IPS-15b (cell line): ENCODE measurements at regions not wholly inside any gene's neighbourhood (a gene's known extent, or its start where the extent isn't known, plus 50 kb on each side); places are given as distances from the start of the nearest gene placed in this dataset.

Source experiments
- H3K27me3 ChIP-seq: one replicate; pipeline ENCODE4 v1.6.1; 2013; ENCODE audit warnings: low read length; ENCODE audit not compliant: control insufficient read depth, insufficient read depth
- H3K36me3 ChIP-seq: one replicate; pipeline ENCODE4 v1.6.1; 2013; ENCODE audit warnings: low read length; ENCODE audit not compliant: control insufficient read depth, insufficient read depth
- H3K4me1 ChIP-seq: one replicate; pipeline ENCODE4 v1.6.1; 2013; ENCODE audit warnings: mild to moderate bottlenecking, low read length; ENCODE audit not compliant: control insufficient read depth, insufficient read depth
- H3K4me3 ChIP-seq: one replicate; pipeline ENCODE4 v1.5.1; 2013; ENCODE audit warnings: low read depth, low read length
- H3K9ac ChIP-seq: one replicate; pipeline ENCODE4 v1.6.1; 2013; ENCODE audit warnings: low read depth, mild to moderate bottlenecking, low read length
- H3K9me3 ChIP-seq: one replicate; pipeline ENCODE4 v1.6.1; 2013; ENCODE audit warnings: mild to moderate bottlenecking, low read length; ENCODE audit not compliant: control insufficient read depth, insufficient read depth

DNA sequence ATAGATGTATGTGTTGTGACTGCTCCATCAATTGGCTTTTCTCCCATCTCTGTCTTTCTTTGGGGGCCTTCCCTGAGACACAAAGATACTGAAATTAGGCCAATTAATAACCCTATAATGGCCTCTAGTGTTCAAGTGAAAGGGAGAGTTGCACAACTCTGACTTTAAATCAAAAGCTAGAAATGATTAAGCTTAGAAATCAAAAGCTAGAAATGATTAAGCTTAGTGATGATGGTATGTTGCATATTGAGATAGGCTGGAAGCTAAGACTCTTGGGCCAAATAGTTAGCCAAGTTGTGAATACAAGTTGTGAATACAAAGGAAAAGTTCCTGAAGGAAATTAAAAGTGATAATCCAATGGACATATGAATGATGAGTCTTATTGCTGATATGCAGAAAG is 452.9 kb upstream of the AGA start:
- Histone ChIP-seq H3K36me3 (no peaks in the 10 kb centered on the region), H3K9me3 (no peaks in the 10 kb centered on the region), H3K4me3 (no peak overlapping the region), H3K9ac (no peak overlapping the region), H3K27me3 (no peaks in the 10 kb centered on the region), H3K4me1 (no peaks in the 10 kb centered on the region)

DNA sequence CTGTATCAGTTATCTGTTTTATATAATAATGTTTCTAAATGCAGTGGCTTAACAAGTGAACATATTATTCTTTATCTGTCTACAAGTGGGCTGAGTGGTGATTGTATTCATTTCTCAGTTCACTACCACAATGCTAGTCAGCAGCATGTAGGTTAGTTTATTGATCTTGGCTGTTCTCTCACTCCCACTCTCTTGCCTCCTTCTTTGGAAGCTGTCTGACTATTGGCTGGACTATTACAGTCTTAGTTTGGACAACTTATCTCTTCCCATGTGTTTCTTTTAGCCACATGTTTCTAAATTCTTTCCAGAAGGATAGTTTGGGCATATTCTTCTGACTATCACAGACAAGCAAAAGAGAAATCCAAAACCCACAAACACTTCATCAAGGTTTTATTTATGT is 459.5 kb upstream of the AGA start:
- Histone ChIP-seq H3K9me3 (no peaks in the 10 kb centered on the region), H3K4me1 (no peaks in the 10 kb centered on the region), H3K9ac (no peak overlapping the region), H3K27me3 (no peaks in the 10 kb centered on the region), H3K4me3 (no peak overlapping the region), H3K36me3 (no peaks in the 10 kb centered on the region)

GRCh38 chr4:177902386-177902785 is 460.1 kb upstream of the AGA start:
- Histone ChIP-seq H3K36me3 (no peaks in the 10 kb centered on the region), H3K9me3 (no peaks in the 10 kb centered on the region), H3K27me3 (no peaks in the 10 kb centered on the region), H3K4me3 (no peak overlapping the region), H3K9ac (no peak overlapping the region), H3K4me1 (no peaks in the 10 kb centered on the region)

DNA sequence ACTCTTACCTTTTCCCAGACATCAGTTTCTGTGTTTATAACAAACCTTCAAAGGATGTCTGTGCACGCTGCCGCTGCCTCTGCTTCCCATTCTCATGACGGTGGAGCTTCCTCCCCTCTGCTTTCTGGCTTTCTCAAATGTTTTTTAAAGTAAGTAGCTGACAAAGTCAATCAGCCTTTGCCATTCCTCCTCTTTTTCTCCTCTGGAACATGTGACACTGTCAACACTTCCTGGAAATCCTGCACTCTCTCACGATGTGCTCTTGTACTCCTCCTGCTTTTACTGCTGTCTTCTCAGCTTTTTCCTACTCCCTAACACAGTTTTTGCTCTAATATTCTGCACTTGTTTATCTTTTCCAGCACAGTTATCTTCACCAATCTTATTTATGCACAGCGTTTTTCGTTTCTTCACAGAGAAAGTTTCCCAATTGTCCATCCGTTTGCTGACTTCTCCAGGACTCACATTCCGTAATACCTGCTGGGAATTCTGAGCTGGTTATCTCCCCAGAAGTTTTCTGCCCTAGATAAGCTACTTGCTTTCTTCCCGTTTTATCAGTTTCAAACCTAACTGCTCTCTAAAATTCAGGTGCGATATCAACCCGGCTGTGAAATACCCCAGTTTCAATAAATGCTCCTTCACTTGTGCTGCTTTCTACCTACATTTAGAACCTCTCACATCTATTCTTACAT is 465.6 kb upstream of the AGA start:
- H3K9me3 ChIP-seq, result no peaks in the 10 kb centered on the region
- H3K36me3 ChIP-seq, result no peaks in the 10 kb centered on the region
- no peak overlapping the region for H3K4me3 ChIP-seq
- H3K27me3 ChIP-seq, result no peaks in the 10 kb centered on the region
- H3K9ac ChIP-seq, result no peak overlapping the region
- H3K4me1 ChIP-seq, result no peaks in the 10 kb centered on the region

DNA sequence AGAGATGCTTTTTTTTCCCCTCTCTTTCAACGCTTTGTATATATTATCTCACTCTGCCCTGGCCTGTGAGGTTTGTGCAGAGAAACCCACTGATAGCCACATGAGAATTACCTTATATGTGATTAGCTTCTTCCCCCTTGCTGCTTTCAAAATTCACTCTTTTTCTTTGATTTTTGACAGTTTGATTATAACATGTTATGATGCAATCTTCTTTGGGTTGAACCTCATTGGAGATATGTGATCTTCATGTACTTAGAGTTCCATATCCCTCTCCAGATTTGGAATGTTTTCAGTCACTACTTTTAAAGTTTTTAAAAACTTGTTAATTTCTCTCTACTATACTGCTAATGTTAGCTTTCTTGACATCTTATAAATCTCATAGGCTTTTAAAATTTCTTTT is 479.5 kb upstream of the AGA start:
- Histone ChIP-seq H3K4me1 (no peaks in the 10 kb centered on the region), H3K9ac (no peak overlapping the region), H3K27me3 (no peaks in the 10 kb centered on the region), H3K4me3 (no peak overlapping the region), H3K36me3 (no peaks in the 10 kb centered on the region), H3K9me3 (no peaks in the 10 kb centered on the region)

- no peaks in the 10 kb centered on the region for H3K9me3 ChIP-seq
- H3K36me3 ChIP-seq, result no peaks in the 10 kb centered on the region
- no peaks in the 10 kb centered on the region for H3K4me1 ChIP-seq
- H3K27me3 ChIP-seq, result no peaks in the 10 kb centered on the region
- no peak overlapping the region for H3K4me3 ChIP-seq
- no peak overlapping the region for H3K9ac ChIP-seq
These were observed 481.7 kb upstream of the AGA start for GRCh38 chr4:177923888-177924287.

GRCh38 chr4:177937041-177937440 is 494.8 kb upstream of the AGA start:
- no peak overlapping the region for H3K4me3 ChIP-seq

GRCh38 chr4:177938226-177938625 is 496.0 kb upstream of the AGA start:
- H3K9ac ChIP-seq, result no peak overlapping the region
- no peaks in the 10 kb centered on the region for H3K9me3 ChIP-seq
- H3K27me3 ChIP-seq, result no peaks in the 10 kb centered on the region
- no peaks in the 10 kb centered on the region for H3K4me1 ChIP-seq
- H3K36me3 ChIP-seq, result no peaks in the 10 kb centered on the region
- no peak overlapping the region for H3K4me3 ChIP-seq

More at GRCh38 chr4:177937041-177937440, 494.8 kb upstream of the AGA start:
- Histone ChIP-seq H3K36me3 (no peaks in the 10 kb centered on the region), H3K9me3 (no peaks in the 10 kb centered on the region), H3K27me3 (no peaks in the 10 kb centered on the region), H3K4me1 (no peaks in the 10 kb centered on the region), H3K9ac (no peak overlapping the region)

GRCh38 chr4:177945268-177945667 is 503.0 kb upstream of the AGA start:
- Histone ChIP-seq H3K9me3 (no peaks in the 10 kb centered on the region), H3K9ac (no peak overlapping the region), H3K27me3 (no peaks in the 10 kb centered on the region), H3K36me3 (no peaks in the 10 kb centered on the region), H3K4me1 (no peaks in the 10 kb centered on the region), H3K4me3 (no peak overlapping the region)

- H3K4me1 ChIP-seq, result no peaks in the 10 kb centered on the region
- no peak overlapping the region for H3K9ac ChIP-seq
- no peaks in the 10 kb centered on the region for H3K36me3 ChIP-seq
- no peaks in the 10 kb centered on the region for H3K9me3 ChIP-seq
- no peaks in the 10 kb centered on the region for H3K27me3 ChIP-seq
- no peak overlapping the region for H3K4me3 ChIP-seq
These were observed 505.4 kb upstream of the AGA start for GRCh38 chr4:177947607-177948006.

GRCh38 chr4:177948853-177949252 is 506.6 kb upstream of the AGA start:
- H3K4me3 ChIP-seq, result no peak overlapping the region
- H3K9ac ChIP-seq, result no peak overlapping the region
- H3K9me3 ChIP-seq, result no peaks in the 10 kb centered on the region
- no peaks in the 10 kb centered on the region for H3K27me3 ChIP-seq
- H3K36me3 ChIP-seq, result no peaks in the 10 kb centered on the region
- H3K4me1 ChIP-seq, result no peaks in the 10 kb centered on the region

GRCh38 chr4:177951026-177951425 is 508.8 kb upstream of the AGA start:
- Histone ChIP-seq H3K9me3 (no peaks in the 10 kb centered on the region), H3K27me3 (no peaks in the 10 kb centered on the region), H3K9ac (no peak overlapping the region), H3K36me3 (no peaks in the 10 kb centered on the region), H3K4me3 (no peak overlapping the region), H3K4me1 (no peaks in the 10 kb centered on the region)
